Adrenal gland (tissue), 9 donors: ENCODE measurements at regions not wholly inside any gene's neighbourhood (a gene's known extent, or its start where the extent isn't known, plus 50 kb on each side); places are given as distances from the start of the nearest gene placed in this dataset.

Source experiments
- DNase-seq, 7 donors: peaks; one replicate each; pipeline ENCODE4 v3.0.0-alpha.2; 2019 to 2020
- H3K27ac ChIP-seq, 5 donors: fragments of 200-600 bp; sonication (generic) in 4 of 5; 1 replicate in 3 of 5; 2 replicates in 2 of 5; pipeline versions ENCODE4 v1.5.1 to v1.8.0; 2016 to 2020; ENCODE audit warnings: mild to moderate bottlenecking in 1 of 5
- H3K27me3 ChIP-seq: fragments of 200-600 bp; 2 replicates; pipeline ENCODE4 v1.8.0; 2021
- H3K36me3 ChIP-seq, 2 donors: fragments of 200-600 bp; replicated peaks in 1 of 2; 1 replicate in 1 of 2; 2 replicates in 1 of 2; pipeline versions ENCODE4 v1.5.1 to v1.8.0; 2018 to 2022
- H3K4me1 ChIP-seq, 2 donors: fragments of 200-600 bp; replicated peaks in 1 of 2; 1 replicate in 1 of 2; 2 replicates in 1 of 2; pipeline versions ENCODE4 v1.5.1 to v1.8.0; 2018 to 2021
- H3K4me3 ChIP-seq, 4 donors: fragments of 200-600 bp; sonication (generic) in 3 of 4; one replicate each; pipeline ENCODE4 v1.5.1; 2016 to 2018
- H3K9me3 ChIP-seq, 3 donors: fragments of 200-600 bp; sonication (generic) in 1 of 3; replicated peaks in 1 of 3; 1 replicate in 2 of 3; 2 replicates in 1 of 3; pipeline versions ENCODE4 v1.5.1 to v1.8.0; 2016 to 2021
- CTCF ChIP-seq, 6 experiments: fragments of 450-650 bp in 4 of 6; fragments of 200-600 bp in 2 of 6; sonication (generic) in 1 of 6; IDR thresholded peaks; 1 replicate in 5 of 6; 2 replicates in 1 of 6; pipeline versions ENCODE4 v1.5.1 to v1.8.0; 2016 to 2021; ENCODE audit warnings: antibody characterized with exemption in 6 of 6, mild to moderate bottlenecking in 2 of 6, moderate library complexity in 1 of 6
- POLR2A ChIP-seq, 2 donors: fragments of 450-650 bp; IDR thresholded peaks; one replicate each; pipeline ENCODE4 v1.6.1; 2017; ENCODE audit warnings: antibody characterized with exemption in 2 of 2, mild to moderate bottlenecking in 2 of 2, moderate library complexity in 1 of 2
- WGBS, 4 donors: extraction: QIAGEN DNeasy Blood & Tissue Kit in 2 of 4; methylation state at CpG; one replicate each; pipeline versions ENCODE4 v1.1.5 to v1.1.7; 2013 to 2017; 5-methylcytosine and 5-hydroxymethylcytosine counted together
- intact Hi-C, 2 donors: fragments of 100-400 bp; cut with DNase I; formaldehyde crosslinking; loops; one replicate each; pipeline versions ENCODE4 v1.14.1 to v1.15.0; 2022 to 2023
- donor health status: healthy with polysubstance abuse.
- donor health status: Bipolar disorder and iron deficiency.
- donor health status: DM: yes; HTN: yes; CAD: no.
- donor health status: DM: no; HTN: no; CAD: no.
- donor health status: DM: no; HTN: no; CAD: no.

GRCh38 chr6:84606860-84607259, 157.5 kb downstream of the TBX18 start:
- Histone ChIP-seq H3K4me3 (no peak overlapping the region), H3K27me3 (no peaks in the 10 kb centered on the region), H3K27ac (no peak overlapping the region), H3K9me3 (no peaks in the 10 kb centered on the region), H3K4me1 (no peaks in the 10 kb centered on the region), H3K36me3 (no peaks in the 10 kb centered on the region)
- no peak for DNase-seq
- intact Hi-C loops = no loop called here
- WGBS, 4 donors = 49 to 73% (median 58%) methylated on average over 2 of the region's 2 CpGs
- TF ChIP-seq POLR2A (IDR thresholded peaks at IDR 0.05) = no peak
- no peak for TF ChIP-seq CTCF (IDR thresholded peaks at IDR 0.05)

- intact Hi-C loops = no loop called here
- TF ChIP-seq POLR2A (IDR thresholded peaks at IDR 0.05) (no peak), CTCF (IDR thresholded peaks at IDR 0.05) (no peak)
- no peak overlapping the region for H3K4me3 ChIP-seq
- no peaks in the 10 kb centered on the region for H3K36me3 ChIP-seq
- no peak overlapping the region for H3K27ac ChIP-seq
- H3K9me3 ChIP-seq = no peaks in the 10 kb centered on the region
- 60 to 73% (median 63%) methylated on average over 1 of the region's 1 CpG for WGBS, 4 donors
- no peaks in the 10 kb centered on the region for H3K27me3 ChIP-seq
- no peaks in the 10 kb centered on the region for H3K4me1 ChIP-seq
- no peak for DNase-seq
Measured at GRCh38 chr6:84605298-84605697, 159.1 kb downstream of the TBX18 start.

DNA sequence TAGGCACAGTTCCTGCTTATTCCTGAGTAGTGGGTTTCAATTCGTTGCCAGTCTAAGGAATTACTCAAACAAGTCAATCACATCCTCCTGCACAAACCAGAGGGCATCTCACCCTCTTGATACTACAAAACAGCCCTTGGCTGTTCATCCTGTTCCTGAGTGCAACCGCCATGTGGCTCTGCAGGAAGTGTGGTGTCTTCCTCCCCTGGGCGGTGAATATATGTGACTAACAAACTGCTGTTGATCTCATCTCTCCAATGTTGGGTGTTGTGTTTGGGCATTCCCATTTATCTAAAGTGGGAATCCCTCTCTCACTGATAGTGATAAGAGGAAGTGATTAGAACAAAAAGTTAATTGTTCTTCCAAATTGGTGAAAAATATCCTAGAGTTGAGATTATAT, 163.0 kb downstream of the TBX18 start:
- no peaks in the 10 kb centered on the region for H3K9me3 ChIP-seq
- TF ChIP-seq CTCF (IDR thresholded peaks at IDR 0.05) (no peak), POLR2A (IDR thresholded peaks at IDR 0.05) (no peak)
- no peaks in the 10 kb centered on the region for H3K36me3 ChIP-seq
- DNase-seq = no peak
- no peak overlapping the region for H3K4me3 ChIP-seq
- 66 to 77% (median 75%) methylated on average over 3 of the region's 3 CpGs for WGBS, 4 donors
- H3K27me3 ChIP-seq = no peaks in the 10 kb centered on the region
- no peaks in the 10 kb centered on the region for H3K4me1 ChIP-seq
- H3K27ac ChIP-seq = no peak overlapping the region
- intact Hi-C loops = no loop called here

DNA sequence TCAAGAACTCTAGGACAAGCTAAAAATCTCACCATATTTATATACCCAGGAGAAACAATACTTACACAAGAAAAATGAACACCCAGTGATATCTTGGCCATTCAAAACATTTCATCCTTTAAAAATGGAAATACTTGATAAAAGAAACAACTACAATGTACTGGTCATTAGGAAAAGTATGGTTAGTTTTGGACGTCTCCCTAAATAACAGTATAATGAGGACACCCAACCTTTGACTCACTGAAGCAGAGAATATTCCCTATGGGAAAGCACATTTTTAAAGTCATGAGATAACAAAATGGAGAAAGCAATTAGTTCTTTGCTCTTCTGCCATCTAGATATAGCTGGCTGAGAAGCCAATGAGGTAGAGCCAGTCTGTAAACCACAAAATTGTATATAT, 164.4 kb downstream of the TBX18 start:
- Histone ChIP-seq H3K27ac (no peak overlapping the region), H3K9me3 (no peaks in the 10 kb centered on the region)

More for the DNA sequence above, 164.4 kb downstream of the TBX18 start:
- Histone ChIP-seq H3K4me3 (no peak overlapping the region), H3K36me3 (no peaks in the 10 kb centered on the region), H3K27me3 (no peaks in the 10 kb centered on the region), H3K4me1 (no peaks in the 10 kb centered on the region)
- TF ChIP-seq CTCF (IDR thresholded peaks at IDR 0.05) = no peak
- TF ChIP-seq POLR2A (IDR thresholded peaks at IDR 0.05) = no peak
- DNase-seq = no peak
- intact Hi-C loops = no loop called here
- 30 to 66% (median 53%) methylated on average over 1 of the region's 1 CpG for WGBS, 4 donors
